ENCODE measurements at regions not wholly inside any gene's neighbourhood (a gene's known extent, or its start where the extent isn't known, plus 50 kb on each side); places are given as distances from the start of the nearest gene placed in this dataset.

DNA sequence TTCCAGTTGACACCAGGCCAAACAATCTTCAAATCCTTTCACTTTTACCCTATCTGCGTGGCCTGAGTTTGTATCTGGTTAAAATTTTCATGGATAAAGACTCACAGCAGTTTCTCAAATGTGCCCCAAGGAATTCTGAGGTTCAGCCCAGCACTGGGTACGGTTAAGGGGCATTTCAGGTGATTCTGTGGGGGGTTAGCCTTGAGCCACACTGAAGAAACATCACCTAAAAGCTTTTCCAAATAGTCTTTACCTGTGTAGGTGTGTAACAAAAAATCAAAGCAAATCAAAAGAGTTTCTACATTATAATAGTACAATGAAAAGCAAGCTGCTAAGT, 83.8 kb upstream of the DNAJC1 start (continued):
- TF ChIP-seq, protein P1, sequence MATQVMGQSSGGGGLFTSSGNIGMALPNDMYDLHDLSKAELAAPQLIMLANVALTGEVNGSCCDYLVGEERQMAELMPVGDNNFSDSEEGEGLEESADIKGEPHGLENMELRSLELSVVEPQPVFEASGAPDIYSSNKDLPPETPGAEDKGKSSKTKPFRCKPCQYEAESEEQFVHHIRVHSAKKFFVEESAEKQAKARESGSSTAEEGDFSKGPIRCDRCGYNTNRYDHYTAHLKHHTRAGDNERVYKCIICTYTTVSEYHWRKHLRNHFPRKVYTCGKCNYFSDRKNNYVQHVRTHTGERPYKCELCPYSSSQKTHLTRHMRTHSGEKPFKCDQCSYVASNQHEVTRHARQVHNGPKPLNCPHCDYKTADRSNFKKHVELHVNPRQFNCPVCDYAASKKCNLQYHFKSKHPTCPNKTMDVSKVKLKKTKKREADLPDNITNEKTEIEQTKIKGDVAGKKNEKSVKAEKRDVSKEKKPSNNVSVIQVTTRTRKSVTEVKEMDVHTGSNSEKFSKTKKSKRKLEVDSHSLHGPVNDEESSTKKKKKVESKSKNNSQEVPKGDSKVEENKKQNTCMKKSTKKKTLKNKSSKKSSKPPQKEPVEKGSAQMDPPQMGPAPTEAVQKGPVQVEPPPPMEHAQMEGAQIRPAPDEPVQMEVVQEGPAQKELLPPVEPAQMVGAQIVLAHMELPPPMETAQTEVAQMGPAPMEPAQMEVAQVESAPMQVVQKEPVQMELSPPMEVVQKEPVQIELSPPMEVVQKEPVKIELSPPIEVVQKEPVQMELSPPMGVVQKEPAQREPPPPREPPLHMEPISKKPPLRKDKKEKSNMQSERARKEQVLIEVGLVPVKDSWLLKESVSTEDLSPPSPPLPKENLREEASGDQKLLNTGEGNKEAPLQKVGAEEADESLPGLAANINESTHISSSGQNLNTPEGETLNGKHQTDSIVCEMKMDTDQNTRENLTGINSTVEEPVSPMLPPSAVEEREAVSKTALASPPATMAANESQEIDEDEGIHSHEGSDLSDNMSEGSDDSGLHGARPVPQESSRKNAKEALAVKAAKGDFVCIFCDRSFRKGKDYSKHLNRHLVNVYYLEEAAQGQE (IDR thresholded peaks at IDR 0.05; ENCODE audit: borderline replicate concordance), result 0 out of 2 replicates have a peak, but pooled peaks have one; percentile 0
- TF ChIP-seq, protein P1 (CRISPR knock-in tag; IDR thresholded peaks at IDR 0.05; ENCODE audit: low read depth), result no peak
- TF ChIP-seq KLF10 (CRISPR knock-in tag; IDR thresholded peaks at IDR 0.05) (no peak), ETV6 (IDR thresholded peaks at IDR 0.05; ENCODE audit: borderline replicate concordance in 1 of 2, low read depth in 2 of 2, low read length in 1 of 2) (no peak), ETV6 (CRISPR knock-in tag; IDR thresholded peaks at IDR 0.05; ENCODE audit: borderline replicate concordance) (no peak), SRSF9 (IDR thresholded peaks at IDR 0.05; ENCODE audit: borderline replicate concordance, low read depth, low read length) (no peak), HLTF (IDR thresholded peaks at IDR 0.05) (no peak), NFIX (CRISPR knock-in tag; IDR thresholded peaks at IDR 0.05; ENCODE audit: low read depth) (no peak), SETDB1 (IDR thresholded peaks at IDR 0.05; ENCODE audit: low read length) (no peak), FOSL1 (tag; conservative IDR thresholded peaks at IDR 0.05) (0 out of 2 replicates have a peak, but pooled peaks have one; percentile 1), ZBTB7A (IDR thresholded peaks at IDR 0.05; ENCODE audit: borderline replicate concordance, control insufficient read depth, low read depth, low read length) (no peak), ZNF584 (CRISPR knock-in tag; IDR thresholded peaks at IDR 0.05; ENCODE audit: low read depth) (no peak), SMARCC2 (IDR thresholded peaks at IDR 0.05; ENCODE audit: low read depth) (no peak)
- TF ChIP-seq, protein P2, sequence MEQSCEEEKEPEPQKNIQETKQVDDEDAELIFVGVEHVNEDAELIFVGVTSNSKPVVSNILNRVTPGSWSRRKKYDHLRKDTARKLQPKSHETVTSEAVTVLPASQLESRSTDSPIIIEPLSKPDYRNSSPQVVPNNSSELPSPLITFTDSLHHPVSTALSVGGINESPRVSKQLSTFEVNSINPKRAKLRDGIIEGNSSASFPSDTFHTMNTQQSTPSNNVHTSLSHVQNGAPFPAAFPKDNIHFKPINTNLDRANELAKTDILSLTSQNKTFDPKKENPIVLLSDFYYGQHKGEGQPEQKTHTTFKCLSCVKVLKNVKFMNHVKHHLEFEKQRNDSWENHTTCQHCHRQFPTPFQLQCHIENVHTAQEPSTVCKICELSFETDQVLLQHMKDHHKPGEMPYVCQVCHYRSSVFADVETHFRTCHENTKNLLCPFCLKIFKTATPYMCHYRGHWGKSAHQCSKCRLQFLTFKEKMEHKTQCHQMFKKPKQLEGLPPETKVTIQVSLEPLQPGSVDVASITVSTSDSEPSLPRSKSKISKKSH (CRISPR knock-in tag; IDR thresholded peaks at IDR 0.05), result no peak
